NT2/D1 (cell line): ENCODE measurements at regions not wholly inside any gene's neighbourhood (a gene's known extent, or its start where the extent isn't known, plus 50 kb on each side); places are given as distances from the start of the nearest gene placed in this dataset.

ENCODE experiments used
- SUZ12 ChIP-seq: IDR thresholded peaks from 2 replicates; pipeline ENCODE4 v1.6.1; 2011; ENCODE audit not compliant: insufficient read length, insufficient read depth; ENCODE audit errors: extremely low read depth
- YY1 ChIP-seq: IDR thresholded peaks from 2 replicates; pipeline ENCODE4 v1.6.1; 2011; ENCODE audit not compliant: insufficient read length, insufficient read depth
- ZNF274 ChIP-seq: IDR thresholded peaks from 2 replicates; pipeline ENCODE4 v1.6.1; 2011; ENCODE audit warnings: mild to moderate bottlenecking, low read depth, low read length

DNA sequence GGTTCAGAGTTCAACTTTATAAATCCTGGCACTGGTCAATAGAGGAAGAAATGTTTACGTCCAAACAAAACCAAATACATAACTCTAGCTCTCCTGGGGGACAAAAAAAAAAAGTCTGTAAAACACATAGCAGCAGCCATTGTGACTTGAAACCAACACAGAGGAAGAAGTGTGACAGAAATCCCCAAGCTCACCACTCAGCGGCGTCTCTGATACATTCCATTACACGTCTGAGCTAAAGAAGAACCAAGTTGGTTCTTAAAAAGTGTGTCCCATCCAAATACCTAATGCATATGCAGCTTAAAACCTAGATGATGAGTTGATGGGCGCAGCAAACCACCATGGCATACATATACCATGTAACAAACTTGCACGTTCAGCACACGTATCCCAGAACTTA lies 58.3 kb upstream of the NANOS1 start:
- TF ChIP-seq SUZ12 = no peak
- TF ChIP-seq YY1 = no peak
- TF ChIP-seq ZNF274 = no peak
